Islet precursor cell (in vitro differentiated cells): ENCODE measurements at regions not wholly inside any gene's neighbourhood (a gene's known extent, or its start where the extent isn't known, plus 50 kb on each side); places are given as distances from the start of the nearest gene placed in this dataset.

Experiments
- DNase-seq: peaks from one replicate; pipeline ENCODE4 v3.0.0-alpha.2; 2018

- DNase-seq = no peak
Measured at GRCh38 chr9:515665-516064, 301.0 kb downstream of the DOCK8 start.

- DNase-seq = no peak
Measured at GRCh38 chr9:517993-518392, 303.3 kb downstream of the DOCK8 start.

- no peak for DNase-seq
Measured at GRCh38 chr9:518540-518939, 303.9 kb downstream of the DOCK8 start.

GRCh38 chr9:519579-519978 is 304.9 kb downstream of the DOCK8 start:
- no peak for DNase-seq

- DNase-seq = no peak
Measured at GRCh38 chr9:520302-520701, 305.6 kb downstream of the DOCK8 start.

GRCh38 chr9:522190-522589 is 307.5 kb downstream of the DOCK8 start:
- DNase-seq = no peak

GRCh38 chr9:522658-523057 is 308.0 kb downstream of the DOCK8 start:
- DNase-seq = no peak

GRCh38 chr9:523444-523843 is 308.8 kb downstream of the DOCK8 start:
- no peak for DNase-seq

- no peak for DNase-seq
Measured at GRCh38 chr9:524008-524407, 309.3 kb downstream of the DOCK8 start.

- no peak for DNase-seq
Measured at GRCh38 chr9:526904-527591, 312.4 kb downstream of the DOCK8 start.

GRCh38 chr9:529731-530130 is 311.8 kb upstream of the DMRT1 start:
- DNase-seq = no peak

GRCh38 chr9:530681-531080 is 310.8 kb upstream of the DMRT1 start:
- no peak for DNase-seq

- DNase-seq = no peak
Measured at GRCh38 chr9:532707-533106, 308.8 kb upstream of the DMRT1 start.

- DNase-seq = no peak
Measured at GRCh38 chr9:534886-535285, 306.6 kb upstream of the DMRT1 start.

- no peak for DNase-seq
Measured at GRCh38 chr9:535356-535755, 306.1 kb upstream of the DMRT1 start.

- DNase-seq = no peak
Measured at GRCh38 chr9:536597-537511, 304.6 kb upstream of the DMRT1 start.

- no peak for DNase-seq
Measured at GRCh38 chr9:543478-543877, 298.0 kb upstream of the DMRT1 start.

GRCh38 chr9:545480-545879 is 296.0 kb upstream of the DMRT1 start:
- no peak for DNase-seq

- peak; percentile 52 for DNase-seq
Measured at GRCh38 chr9:546235-546634, 295.3 kb upstream of the DMRT1 start.

GRCh38 chr9:546797-547223 is 294.7 kb upstream of the DMRT1 start:
- peak; percentile 55 for DNase-seq

- no peak for DNase-seq
Measured at GRCh38 chr9:547314-547713, 294.2 kb upstream of the DMRT1 start.

- no peak for DNase-seq
Measured at GRCh38 chr9:549455-549997, 292.0 kb upstream of the DMRT1 start.

- DNase-seq = no peak
Measured at GRCh38 chr9:550333-550732, 291.2 kb upstream of the DMRT1 start.
